GM12892 (cell line): ENCODE measurements at regions not wholly inside any gene's neighbourhood (a gene's known extent, or its start where the extent isn't known, plus 50 kb on each side); places are given as distances from the start of the nearest gene placed in this dataset.

Experiments
- POLR2A ChIP-seq: IDR thresholded peaks from 2 replicates; pipeline ENCODE4 v1.6.1; 2011; ENCODE audit warnings: low read depth, low read length, control low read depth
- POLR2AphosphoS5 ChIP-seq: IDR thresholded peaks from 2 replicates; pipeline ENCODE4 v1.6.1; 2011; ENCODE audit warnings: low read depth, low read length, control low read depth
- TAF1 ChIP-seq: IDR thresholded peaks from 2 replicates; pipeline ENCODE4 v1.6.1; 2011; ENCODE audit warnings: low read depth, mild to moderate bottlenecking, control low read depth, low read length, borderline replicate concordance

DNA sequence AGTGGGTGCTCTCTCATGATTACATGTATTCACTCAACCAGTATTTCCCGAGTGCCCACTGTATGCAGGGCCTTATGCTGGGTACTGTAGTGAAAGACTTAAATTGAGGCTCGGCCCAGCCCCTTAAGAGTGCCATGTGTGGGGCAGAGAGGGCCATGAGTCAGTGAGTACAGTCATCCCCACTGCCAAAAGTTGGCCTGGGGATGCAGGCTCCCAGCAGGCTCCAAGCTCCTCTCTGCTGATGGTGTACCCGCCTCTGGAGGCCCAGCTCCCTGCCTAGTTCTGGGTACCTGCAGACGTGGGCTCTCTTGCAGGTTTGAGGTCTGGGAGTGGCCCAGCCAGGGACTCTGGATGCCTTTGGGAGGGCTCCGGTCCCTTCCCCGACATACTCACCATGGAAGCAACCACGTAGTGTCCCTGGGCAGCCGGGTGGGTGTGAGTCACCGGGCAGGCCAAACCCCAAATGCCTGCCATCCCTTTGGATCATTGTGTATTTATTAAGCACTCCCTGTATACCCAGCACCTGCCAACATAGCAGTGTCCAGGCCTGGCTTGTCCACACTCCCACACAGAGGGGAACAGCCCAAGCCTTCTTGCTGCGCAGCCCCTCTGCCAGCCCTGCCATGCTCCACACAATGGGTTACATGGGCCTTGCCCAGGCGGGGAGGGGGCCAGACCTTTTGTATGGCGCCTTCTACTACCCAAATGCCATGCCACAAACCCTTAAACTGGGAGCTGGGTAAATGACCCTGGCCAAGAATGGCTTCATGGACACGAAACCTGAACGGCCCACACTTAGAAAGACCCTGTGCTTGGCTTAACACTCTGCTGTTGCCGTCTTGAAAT is 153.6 kb downstream of the VEGFA start:
- no peak for TF ChIP-seq POLR2A
- TF ChIP-seq POLR2AphosphoS5: no peak
- no peak for TF ChIP-seq TAF1
